ENCODE measurements at regions not wholly inside any gene's neighbourhood (a gene's known extent, or its start where the extent isn't known, plus 50 kb on each side); places are given as distances from the start of the nearest gene placed in this dataset.

DNA sequence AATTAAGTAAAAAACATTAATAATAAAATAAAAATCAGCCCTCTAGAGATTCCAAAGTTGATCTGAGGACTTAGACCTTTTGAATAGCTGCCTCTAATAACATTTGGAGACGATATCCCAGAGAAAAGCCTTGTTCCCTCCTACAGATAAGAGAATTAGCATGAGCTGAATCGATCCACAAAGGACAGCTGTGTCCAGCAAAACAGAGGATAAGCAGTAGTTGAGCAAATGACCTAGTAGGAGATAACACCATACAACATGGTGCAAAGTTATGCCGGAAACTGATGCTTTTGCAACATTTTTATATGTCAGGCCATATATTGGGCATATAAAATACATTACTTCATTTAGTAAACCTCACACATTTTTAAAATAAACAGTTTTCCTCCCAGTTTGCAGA lies 212.2 kb upstream of the PRR16 start:
- Mint-ChIP-seq H3K4me3 (ENCODE audit: unreplicated experiment) (no peak overlapping the region), H3K9me3 (ENCODE audit: unreplicated experiment) (no peaks in the 10 kb centered on the region), H3K27ac (ENCODE audit: unreplicated experiment) (no peak overlapping the region), H3K4me1 (ENCODE audit: unreplicated experiment) (no peaks in the 10 kb centered on the region), H3K27me3 (ENCODE audit: unreplicated experiment) (peaks cover 57% of the 10 kb centered on the region), H3K36me3 (ENCODE audit: unreplicated experiment) (no peaks in the 10 kb centered on the region)
- TF ChIP-seq, protein P1, sequence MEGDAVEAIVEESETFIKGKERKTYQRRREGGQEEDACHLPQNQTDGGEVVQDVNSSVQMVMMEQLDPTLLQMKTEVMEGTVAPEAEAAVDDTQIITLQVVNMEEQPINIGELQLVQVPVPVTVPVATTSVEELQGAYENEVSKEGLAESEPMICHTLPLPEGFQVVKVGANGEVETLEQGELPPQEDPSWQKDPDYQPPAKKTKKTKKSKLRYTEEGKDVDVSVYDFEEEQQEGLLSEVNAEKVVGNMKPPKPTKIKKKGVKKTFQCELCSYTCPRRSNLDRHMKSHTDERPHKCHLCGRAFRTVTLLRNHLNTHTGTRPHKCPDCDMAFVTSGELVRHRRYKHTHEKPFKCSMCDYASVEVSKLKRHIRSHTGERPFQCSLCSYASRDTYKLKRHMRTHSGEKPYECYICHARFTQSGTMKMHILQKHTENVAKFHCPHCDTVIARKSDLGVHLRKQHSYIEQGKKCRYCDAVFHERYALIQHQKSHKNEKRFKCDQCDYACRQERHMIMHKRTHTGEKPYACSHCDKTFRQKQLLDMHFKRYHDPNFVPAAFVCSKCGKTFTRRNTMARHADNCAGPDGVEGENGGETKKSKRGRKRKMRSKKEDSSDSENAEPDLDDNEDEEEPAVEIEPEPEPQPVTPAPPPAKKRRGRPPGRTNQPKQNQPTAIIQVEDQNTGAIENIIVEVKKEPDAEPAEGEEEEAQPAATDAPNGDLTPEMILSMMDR (IDR thresholded peaks at IDR 0.05), result no peak
- no peak for DNase-seq (ENCODE audit: extremely low spot score, unreplicated experiment)

DNA sequence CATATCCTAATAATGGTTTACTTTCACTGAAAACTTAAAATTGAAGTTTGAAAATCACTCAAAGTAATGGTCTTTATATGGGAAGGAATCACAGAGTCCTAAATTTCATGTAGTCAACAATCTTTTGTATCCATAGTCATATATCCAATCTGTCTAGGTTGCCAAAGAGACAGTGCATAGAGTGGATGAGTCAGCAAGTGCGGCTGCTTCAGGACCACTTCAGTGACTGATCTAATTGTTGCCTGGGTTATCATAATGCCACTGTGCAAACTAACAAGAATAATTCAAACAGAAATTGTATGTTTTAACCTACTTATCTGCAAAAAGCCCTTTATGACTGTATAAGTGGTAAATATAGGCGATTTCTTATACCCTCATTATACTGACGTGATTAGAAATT lies 211.3 kb upstream of the PRR16 start:
- H3K9me3 Mint-ChIP-seq (ENCODE audit: unreplicated experiment), result no peaks in the 10 kb centered on the region
- TF ChIP-seq, protein P1 (IDR thresholded peaks at IDR 0.05), result no peak
- no peak for DNase-seq (ENCODE audit: extremely low spot score, unreplicated experiment)
- H3K36me3 Mint-ChIP-seq (ENCODE audit: unreplicated experiment), result no peaks in the 10 kb centered on the region
- no peaks in the 10 kb centered on the region for H3K4me1 Mint-ChIP-seq (ENCODE audit: unreplicated experiment)
- peaks cover 59% of the 10 kb centered on the region for H3K27me3 Mint-ChIP-seq (ENCODE audit: unreplicated experiment)
- H3K27ac Mint-ChIP-seq (ENCODE audit: unreplicated experiment), result no peak overlapping the region
- no peak overlapping the region for H3K4me3 Mint-ChIP-seq (ENCODE audit: unreplicated experiment)

DNA sequence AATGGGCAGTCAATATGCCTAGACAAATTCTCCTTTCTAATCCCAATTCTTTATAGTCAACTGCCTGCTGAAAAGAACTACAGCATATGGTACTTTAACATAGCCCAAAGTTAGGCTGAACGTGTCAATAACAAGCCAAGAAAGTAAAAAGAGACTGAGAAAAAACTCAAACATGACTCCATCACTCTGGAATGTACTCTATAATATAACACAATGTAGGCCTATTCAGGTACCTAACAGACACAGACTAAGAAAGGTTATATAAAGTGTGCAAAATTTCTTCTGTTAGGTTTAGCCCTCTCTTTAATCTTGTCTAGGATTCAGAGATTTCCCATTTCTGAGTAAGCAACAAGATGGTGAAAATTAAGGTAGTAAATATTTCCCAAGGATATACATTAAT lies 209.7 kb upstream of the PRR16 start:
- Mint-ChIP-seq H3K27ac (ENCODE audit: unreplicated experiment) (no peak overlapping the region), H3K4me1 (ENCODE audit: unreplicated experiment) (no peaks in the 10 kb centered on the region), H3K4me3 (ENCODE audit: unreplicated experiment) (no peak overlapping the region), H3K27me3 (ENCODE audit: unreplicated experiment) (peaks cover 61% of the 10 kb centered on the region), H3K36me3 (ENCODE audit: unreplicated experiment) (no peaks in the 10 kb centered on the region), H3K9me3 (ENCODE audit: unreplicated experiment) (no peaks in the 10 kb centered on the region)
- no peak for DNase-seq (ENCODE audit: extremely low spot score, unreplicated experiment)
- TF ChIP-seq, protein P1 (IDR thresholded peaks at IDR 0.05), result no peak

DNA sequence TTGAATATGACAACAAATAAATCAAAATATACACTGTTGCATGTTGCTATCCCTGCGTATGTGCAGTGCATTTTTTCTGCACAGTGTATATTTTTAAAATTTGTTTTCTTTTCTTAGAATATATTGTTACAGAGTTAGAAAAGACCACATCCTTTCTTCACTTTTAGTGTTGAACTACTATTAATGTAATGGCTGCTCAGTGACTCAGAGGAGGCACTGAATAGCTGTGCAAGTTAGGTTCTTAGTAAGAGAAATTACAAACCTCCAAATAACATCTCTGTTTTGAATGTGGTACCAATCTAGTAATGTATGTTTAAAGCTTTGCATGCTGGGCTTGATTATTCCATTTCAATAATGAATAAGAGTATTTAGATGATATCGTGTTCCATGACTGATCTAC lies 208.9 kb upstream of the PRR16 start:
- Mint-ChIP-seq H3K9me3 (ENCODE audit: unreplicated experiment) (no peaks in the 10 kb centered on the region), H3K4me3 (ENCODE audit: unreplicated experiment) (no peak overlapping the region), H3K27me3 (ENCODE audit: unreplicated experiment) (peaks cover 60% of the 10 kb centered on the region), H3K4me1 (ENCODE audit: unreplicated experiment) (no peaks in the 10 kb centered on the region), H3K27ac (ENCODE audit: unreplicated experiment) (no peak overlapping the region), H3K36me3 (ENCODE audit: unreplicated experiment) (no peaks in the 10 kb centered on the region)
- TF ChIP-seq, protein P1 (IDR thresholded peaks at IDR 0.05), result no peak
- no peak for DNase-seq (ENCODE audit: extremely low spot score, unreplicated experiment)

DNA sequence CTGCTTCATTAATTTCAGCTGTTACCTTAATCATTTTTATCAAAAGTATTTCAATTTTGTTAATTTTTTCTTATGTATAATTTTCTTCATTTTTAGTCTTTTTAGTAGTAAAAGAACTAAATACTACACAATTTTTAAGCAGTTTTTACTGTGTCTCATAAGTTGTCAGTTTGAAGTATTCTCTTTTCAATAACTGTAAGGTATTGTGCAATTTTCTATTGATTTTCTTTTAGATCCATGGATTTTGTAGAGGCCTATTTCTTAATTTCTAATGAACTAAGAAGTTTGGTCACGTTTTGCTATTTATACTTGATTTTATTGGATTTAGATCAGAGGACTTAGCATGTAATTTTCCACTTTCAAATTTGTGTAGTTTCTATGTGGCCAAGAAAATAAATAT lies 207.7 kb upstream of the PRR16 start:
- Mint-ChIP-seq H3K4me3 (ENCODE audit: unreplicated experiment) (no peak overlapping the region), H3K27me3 (ENCODE audit: unreplicated experiment) (peaks cover 58% of the 10 kb centered on the region), H3K4me1 (ENCODE audit: unreplicated experiment) (no peaks in the 10 kb centered on the region), H3K36me3 (ENCODE audit: unreplicated experiment) (no peaks in the 10 kb centered on the region), H3K9me3 (ENCODE audit: unreplicated experiment) (no peaks in the 10 kb centered on the region), H3K27ac (ENCODE audit: unreplicated experiment) (no peak overlapping the region)
- no peak for DNase-seq (ENCODE audit: extremely low spot score, unreplicated experiment)
- TF ChIP-seq, protein P1 (IDR thresholded peaks at IDR 0.05), result no peak

Data from osteocyte (in vitro differentiated cells).